GM12875 (cell line): ENCODE measurements at regions not wholly inside any gene's neighbourhood (a gene's known extent, or its start where the extent isn't known, plus 50 kb on each side); places are given as distances from the start of the nearest gene placed in this dataset.
"Not testable (repeated sequence)": the region's sequence is repeated elsewhere in the genome, so short reads cannot be mapped to it uniquely, and the experiment has no call there.

Experiments
- H3K4me3 ChIP-seq: one replicate; pipeline ENCODE4 v1.5.1; 2011; ENCODE audit warnings: low read depth, low read length, control low read depth
- CTCF ChIP-seq: IDR thresholded peaks from 2 replicates; pipeline ENCODE4 v1.5.1; 2011; ENCODE audit warnings: low read depth, mild to moderate bottlenecking, control low read depth, inconsistent platforms, low read length, moderate library complexity, borderline replicate concordance; ENCODE audit not compliant: insufficient read depth

- TF ChIP-seq CTCF = no peak
- no peak overlapping the region for H3K4me3 ChIP-seq
Observed at GRCh38 chrX:131861088-131861787, 161.9 kb upstream of the STK26 start.

- H3K4me3 ChIP-seq = no peak overlapping the region
- TF ChIP-seq CTCF = no peak
Observed at GRCh38 chrX:131862321-131862720, 160.8 kb upstream of the STK26 start.

- TF ChIP-seq CTCF = no peak
- no peak overlapping the region for H3K4me3 ChIP-seq
Observed at GRCh38 chrX:131869182-131869581, 153.9 kb upstream of the STK26 start.

GRCh38 chrX:131874300-131874699, 148.8 kb upstream of the STK26 start:
- no peak overlapping the region for H3K4me3 ChIP-seq
- TF ChIP-seq CTCF = no peak

- not testable (repeated sequence) for H3K4me3 ChIP-seq
Observed at GRCh38 chrX:131875827-131876226, 147.3 kb upstream of the STK26 start.

GRCh38 chrX:131881194-131881593, 141.9 kb upstream of the STK26 start:
- no peak overlapping the region for H3K4me3 ChIP-seq
- no peak for TF ChIP-seq CTCF

- H3K4me3 ChIP-seq = not testable (repeated sequence)
Observed at GRCh38 chrX:131885042-131885441, 138.1 kb upstream of the STK26 start.

- not testable (repeated sequence) for H3K4me3 ChIP-seq
Observed at GRCh38 chrX:131893857-131894256, 129.2 kb upstream of the STK26 start.

- no peak overlapping the region for H3K4me3 ChIP-seq
- TF ChIP-seq CTCF = no peak
Observed at GRCh38 chrX:131894995-131895394, 128.1 kb upstream of the STK26 start.
